HG02973 (cell line): ENCODE measurements at regions not wholly inside any gene's neighbourhood (a gene's known extent, or its start where the extent isn't known, plus 50 kb on each side); places are given as distances from the start of the nearest gene placed in this dataset.

Experiments
- ATAC-seq: cut with Tn5 transposase; IDR thresholded peaks from one replicate; pipeline ENCODE4 v1.9.1; 2021; ENCODE audit warnings: moderate library complexity; ENCODE audit not compliant: unreplicated experiment

GRCh38 chr2:225735844-225736243 is 336.3 kb downstream of the NYAP2 start:
- ATAC-seq = no peak

- ATAC-seq = no peak
Observed at GRCh38 chr2:225725726-225726125, 326.2 kb downstream of the NYAP2 start.
